ENCODE measurements at regions not wholly inside any gene's neighbourhood (a gene's known extent, or its start where the extent isn't known, plus 50 kb on each side); places are given as distances from the start of the nearest gene placed in this dataset.

DNA sequence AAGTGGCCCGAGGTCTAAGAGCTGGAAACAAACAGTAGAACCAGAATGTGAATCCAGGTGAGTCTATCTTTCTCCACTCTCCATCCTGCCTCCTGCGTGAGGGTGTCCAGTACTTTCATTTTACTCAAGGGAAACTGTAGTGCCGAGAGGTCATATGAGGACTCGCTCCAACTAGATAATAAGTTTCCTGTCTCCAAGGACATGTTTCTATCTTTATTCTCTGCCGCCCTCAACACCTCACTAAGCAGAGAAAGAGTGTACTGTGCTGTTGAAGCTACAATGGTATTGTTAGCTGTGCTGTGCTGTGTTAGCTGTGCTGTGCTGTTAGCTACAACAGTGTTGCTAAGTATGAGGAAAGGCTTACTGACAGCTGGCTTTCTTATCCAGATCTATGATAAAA lies 137.9 kb upstream of the COL8A1 start:
- no peak for DNase-seq (ENCODE audit: low spot score)

GRCh38 chr3:99499235-99500158 lies 138.9 kb upstream of the COL8A1 start:
- peak; percentile 21 for DNase-seq (ENCODE audit: low spot score)

DNA sequence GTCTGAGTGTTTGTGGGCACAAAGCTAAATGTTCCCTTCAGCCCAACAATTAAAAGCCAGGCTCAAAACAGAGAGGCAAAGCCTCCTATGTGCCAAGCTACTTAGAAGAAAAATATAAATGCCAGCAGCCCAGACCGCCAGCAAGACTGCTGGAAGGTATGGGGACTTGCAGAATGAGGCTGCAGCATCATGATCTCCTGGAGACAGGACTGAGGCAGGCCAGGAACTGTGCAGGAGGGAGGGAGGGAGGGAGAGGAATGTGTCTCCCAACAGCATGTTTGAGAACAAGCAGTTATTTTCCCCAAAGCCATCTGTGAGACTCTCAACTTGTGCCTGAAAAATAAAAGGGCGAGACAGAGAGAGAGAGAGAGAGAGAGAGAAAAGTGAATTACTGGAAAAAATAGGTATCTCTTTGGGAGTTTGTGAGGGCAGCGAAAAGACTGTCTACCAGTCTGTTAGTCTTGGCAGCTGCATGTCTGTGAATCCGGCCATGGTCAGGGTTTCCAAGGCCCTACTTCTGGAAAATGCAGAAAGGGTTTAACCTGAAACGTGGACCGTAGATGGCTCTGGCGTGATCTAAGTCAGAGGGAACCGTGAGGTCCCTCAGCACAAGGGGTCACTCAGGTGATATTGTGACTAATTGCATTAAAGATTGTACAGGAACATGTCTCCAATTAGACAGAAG lies 139.7 kb upstream of the COL8A1 start:
- no peak for DNase-seq (ENCODE audit: low spot score)

GRCh38 chr3:99487894-99488293 lies 150.5 kb upstream of the COL8A1 start:
- DNase-seq (ENCODE audit: low spot score), result no peak

GRCh38 chr3:99485286-99485685 lies 153.1 kb upstream of the COL8A1 start:
- DNase-seq (ENCODE audit: low spot score), result no peak

DNA sequence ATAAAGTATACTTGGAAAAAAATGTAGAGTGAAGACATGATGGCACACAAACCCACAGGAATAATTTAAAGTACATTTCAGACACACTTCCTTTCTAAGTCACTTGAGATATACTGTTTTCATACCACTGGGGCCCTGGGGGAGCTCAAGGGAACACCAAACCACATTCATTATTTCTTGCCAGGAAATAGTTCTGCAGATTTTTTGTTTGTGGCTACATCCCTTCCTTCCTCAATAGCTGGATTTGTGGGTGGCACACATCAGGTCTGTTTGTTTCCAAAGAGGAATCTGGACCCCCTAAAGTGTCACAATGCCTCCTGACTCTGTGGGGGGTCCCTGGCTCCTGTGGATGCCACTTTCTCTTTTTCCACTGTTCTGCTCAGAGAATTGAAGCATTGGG lies 153.5 kb upstream of the COL8A1 start:
- no peak for DNase-seq (ENCODE audit: low spot score)

GRCh38 chr3:99483841-99484240 lies 154.6 kb upstream of the COL8A1 start:
- DNase-seq (ENCODE audit: low spot score), result no peak

GRCh38 chr3:99482191-99482590 lies 156.2 kb upstream of the COL8A1 start:
- no peak for DNase-seq (ENCODE audit: low spot score)

DNA sequence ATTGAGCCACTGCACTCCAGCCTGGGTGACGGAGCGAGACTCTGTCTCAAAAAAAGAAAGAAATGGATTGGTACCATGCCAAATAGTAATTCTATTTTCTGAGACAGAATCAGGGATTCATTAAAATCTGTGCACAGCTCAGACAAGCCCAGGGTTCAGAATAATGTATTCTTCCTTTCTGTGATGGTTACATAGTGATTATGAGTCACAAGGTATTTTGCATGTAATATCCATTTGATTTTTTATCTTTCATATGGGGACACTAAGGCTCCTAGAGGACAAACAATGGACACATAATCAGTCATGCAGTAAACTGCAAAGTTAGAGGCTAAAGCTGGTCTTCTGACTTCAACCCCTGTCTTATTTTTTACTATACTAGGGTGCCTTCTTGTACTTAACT lies 156.8 kb upstream of the COL8A1 start:
- DNase-seq (ENCODE audit: low spot score), result no peak

GRCh38 chr3:99479768-99480167 lies 158.6 kb upstream of the COL8A1 start:
- no peak for DNase-seq (ENCODE audit: low spot score)

- no peak for DNase-seq (ENCODE audit: low spot score)
Observed at GRCh38 chr3:99477650-99478049, 160.7 kb upstream of the COL8A1 start.

GRCh38 chr3:99475229-99475628 lies 163.2 kb upstream of the COL8A1 start:
- DNase-seq (ENCODE audit: low spot score), result no peak

GRCh38 chr3:99474776-99475175 lies 163.6 kb upstream of the COL8A1 start:
- no peak for DNase-seq (ENCODE audit: low spot score)

DNA sequence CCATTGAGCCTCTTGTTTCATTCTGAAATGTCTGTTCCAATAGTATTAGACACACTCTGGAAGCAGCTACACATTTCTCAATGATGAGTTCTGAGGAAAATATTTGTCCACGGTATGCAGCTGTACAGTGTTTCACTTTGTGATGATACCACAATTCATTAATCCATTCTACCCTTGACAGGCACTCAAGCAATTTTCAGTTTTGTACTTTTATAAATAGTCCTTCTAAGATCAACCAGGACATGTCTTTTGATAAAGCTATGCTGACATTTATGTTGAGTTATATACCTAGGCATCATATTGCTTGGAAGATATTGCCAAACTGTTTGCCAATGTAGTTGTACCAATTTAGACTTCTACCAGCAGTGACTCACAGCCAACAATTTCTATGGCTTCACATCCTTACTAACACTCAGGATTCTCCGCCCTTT lies 165.1 kb upstream of the COL8A1 start:
- DNase-seq (ENCODE audit: low spot score), result no peak

GRCh38 chr3:99472385-99472784 lies 166.0 kb upstream of the COL8A1 start:
- peak; percentile 17 for DNase-seq (ENCODE audit: low spot score)

DNA sequence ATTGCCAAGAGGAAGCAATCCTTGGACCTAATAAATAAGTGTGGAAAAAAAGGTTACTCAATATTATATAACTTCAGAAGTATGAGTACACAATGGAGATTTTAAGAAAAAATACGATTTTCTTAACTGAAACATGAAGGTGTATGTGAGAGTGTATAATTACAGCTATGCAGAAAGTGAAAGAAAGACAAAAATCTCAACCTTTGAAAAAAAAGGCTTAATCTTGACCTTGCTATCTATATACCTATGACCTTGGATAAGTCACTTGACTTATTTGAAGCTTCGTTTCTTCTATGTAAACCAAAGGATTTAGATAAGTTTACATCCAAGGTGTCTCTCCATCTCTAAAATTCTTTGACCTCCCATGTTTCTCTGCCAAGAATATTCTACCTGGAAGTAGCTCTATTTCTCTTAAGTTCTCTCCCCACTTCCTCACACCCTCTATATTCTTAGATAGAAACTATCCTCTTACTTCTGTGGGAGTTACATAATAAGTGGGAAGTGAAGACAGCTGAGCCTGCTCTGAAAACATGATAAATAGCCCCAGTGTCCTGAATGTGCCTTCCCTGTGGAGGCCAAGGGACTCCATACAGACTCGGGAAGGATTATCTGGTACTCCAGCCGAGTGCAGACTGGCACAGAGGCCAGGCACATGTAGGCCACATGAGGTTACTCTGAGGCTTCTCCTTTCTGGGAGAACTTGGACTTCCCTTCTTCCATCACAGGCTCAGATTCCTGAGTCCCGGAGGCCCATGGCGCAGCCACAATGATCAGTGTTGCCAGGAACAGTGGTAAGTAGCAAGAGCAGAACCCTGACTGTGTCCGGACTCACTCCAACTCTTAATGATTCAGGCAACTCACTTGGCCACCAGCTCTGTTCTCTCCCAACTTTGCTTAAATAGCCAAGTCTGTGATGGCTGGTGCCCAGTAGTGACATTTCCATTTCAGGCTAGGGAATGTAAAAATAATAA lies 166.8 kb upstream of the COL8A1 start:
- no peak for DNase-seq (ENCODE audit: low spot score)

DNA sequence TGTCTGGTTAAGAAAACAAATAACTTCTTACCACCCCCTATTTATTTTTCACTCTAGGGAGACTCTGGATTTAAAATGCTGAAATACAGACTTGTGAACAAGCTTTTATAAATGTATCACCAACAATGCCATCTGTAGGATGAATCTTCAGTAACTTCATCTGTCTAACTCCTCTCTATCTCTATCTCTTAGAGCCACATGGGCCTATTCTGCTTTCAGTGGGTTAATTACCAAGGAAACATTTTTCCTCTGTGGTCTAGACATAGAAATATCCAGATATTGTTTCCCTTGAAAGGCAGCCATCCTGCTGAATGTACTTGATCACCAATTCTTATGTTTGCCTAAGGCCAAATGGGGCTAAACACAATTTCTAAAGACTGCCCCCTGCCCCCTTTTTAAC lies 167.6 kb upstream of the COL8A1 start:
- no peak for DNase-seq (ENCODE audit: low spot score)

DNA sequence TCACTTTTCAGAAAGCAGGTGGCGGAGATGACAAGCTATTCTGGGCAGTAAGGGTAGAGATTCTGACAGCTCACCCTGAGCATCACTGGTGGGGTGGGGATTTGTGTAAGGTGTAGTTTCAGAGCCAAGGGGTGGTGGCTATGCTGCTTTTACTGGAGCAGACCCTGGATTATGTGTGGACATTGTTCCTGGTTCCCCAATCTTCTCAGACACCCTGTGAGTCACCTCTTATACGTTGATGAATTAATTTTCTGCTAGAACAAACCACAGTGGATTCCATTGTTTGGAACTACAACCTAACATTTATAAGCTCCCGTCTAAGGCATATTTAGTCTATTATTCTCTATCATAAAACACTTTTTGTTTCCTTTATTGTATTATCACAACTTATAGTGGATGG lies 169.5 kb upstream of the COL8A1 start:
- DNase-seq (ENCODE audit: low spot score), result no peak

DNA sequence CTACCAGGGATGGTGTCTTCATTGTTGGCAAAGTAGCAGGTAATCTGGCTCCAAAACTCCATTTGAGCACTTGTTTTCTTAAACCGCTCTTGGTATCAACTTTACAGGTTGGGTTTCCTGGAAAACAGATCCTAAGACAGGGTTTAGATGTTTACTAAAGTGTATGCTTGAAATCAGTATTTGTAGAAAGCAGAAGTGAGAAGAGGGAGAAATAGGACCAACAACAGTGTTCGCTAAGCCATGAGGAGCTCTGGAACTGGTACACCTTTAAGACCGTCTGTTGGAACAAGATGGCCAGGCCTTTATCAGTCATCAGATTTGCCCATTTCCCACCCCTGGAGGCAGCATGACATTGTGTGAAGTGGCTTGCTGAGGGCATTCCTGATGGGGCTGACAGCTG lies 171.0 kb upstream of the COL8A1 start:
- no peak for DNase-seq (ENCODE audit: low spot score)

DNA sequence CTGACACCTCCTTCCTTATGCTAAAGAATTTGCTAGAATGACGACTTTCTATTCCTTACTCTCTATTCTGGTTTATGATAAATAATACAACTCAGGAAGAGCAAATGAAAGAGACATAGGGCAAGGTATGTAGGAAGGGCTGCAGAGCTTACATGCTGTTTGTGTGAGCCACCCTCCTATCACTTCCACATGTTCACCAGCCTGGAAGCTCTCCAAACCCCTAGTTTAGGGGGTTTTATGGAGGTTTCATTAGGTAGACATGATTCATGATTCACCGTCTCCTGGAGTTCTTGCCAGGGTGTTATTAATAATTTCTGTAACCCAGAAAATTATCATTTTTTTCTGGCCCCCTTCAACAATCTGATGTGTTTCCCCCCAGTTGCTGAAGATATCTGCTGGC lies 172.1 kb upstream of the COL8A1 start:
- no peak for DNase-seq (ENCODE audit: low spot score)

DNA sequence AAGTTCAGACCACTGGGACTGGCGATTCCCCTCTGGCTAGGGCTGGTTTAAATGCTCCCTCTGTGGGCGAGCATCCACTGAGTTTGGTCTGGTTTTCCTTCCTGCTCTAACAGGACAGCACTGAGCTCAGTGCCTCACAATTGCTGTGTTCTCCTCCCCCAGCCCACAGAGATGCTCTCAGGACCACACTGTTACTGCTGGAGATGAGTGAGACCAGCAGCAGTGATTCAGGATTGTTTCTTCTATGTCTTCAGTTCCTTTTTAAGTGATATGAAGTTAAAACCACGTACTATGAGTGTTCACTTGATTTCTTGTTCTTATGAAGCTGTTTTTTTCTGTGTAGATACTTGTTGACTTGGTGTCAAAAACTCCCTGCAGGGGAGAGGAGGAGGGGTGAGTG lies 180.4 kb upstream of the COL8A1 start:
- DNase-seq (ENCODE audit: low spot score), result no peak

GRCh38 chr3:99442599-99442998 lies 195.8 kb upstream of the COL8A1 start:
- no peak for DNase-seq (ENCODE audit: low spot score)
